ENCODE measurements at regions not wholly inside any gene's neighbourhood (a gene's known extent, or its start where the extent isn't known, plus 50 kb on each side); places are given as distances from the start of the nearest gene placed in this dataset.

DNA sequence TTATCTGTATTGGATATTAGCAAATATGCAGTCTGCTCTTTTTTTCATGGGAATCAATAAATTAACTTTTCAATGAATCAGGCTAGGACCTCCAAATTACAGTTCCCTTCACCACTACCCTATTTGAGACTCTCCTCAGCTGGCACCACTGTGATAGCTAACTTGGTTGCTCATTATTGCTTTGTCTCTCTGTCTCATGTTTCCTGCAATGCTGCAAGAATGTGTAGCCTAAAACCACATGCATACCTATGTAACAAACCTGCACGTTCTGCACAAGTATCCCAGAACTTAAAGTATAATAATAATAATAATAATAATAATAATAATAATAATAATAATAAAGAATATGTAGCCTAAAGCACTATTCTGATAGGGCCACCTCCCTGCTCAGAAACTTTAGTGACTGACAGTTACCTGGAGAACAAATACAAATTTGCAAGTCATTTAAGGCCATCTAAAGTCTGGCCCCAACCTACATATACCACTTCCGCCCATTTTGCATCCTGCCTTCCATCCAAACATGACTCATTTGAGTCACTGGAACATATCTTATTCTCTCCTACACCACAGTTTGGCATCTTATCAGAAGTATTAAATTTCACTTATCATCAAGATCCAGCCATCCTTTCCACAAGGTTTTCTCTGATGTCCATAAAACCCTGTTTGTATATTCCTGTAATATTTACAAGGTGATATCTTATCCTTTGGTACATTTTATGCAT, 215.1 kb downstream of the LRRK2 start:
- TF ChIP-seq CTCF (IDR thresholded peaks at IDR 0.05) (no peak), POLR2A (IDR thresholded peaks at IDR 0.05) (no peak)

Data from body of pancreas (tissue), 4 donors.